A673 (cell line): ENCODE measurements at regions not wholly inside any gene's neighbourhood (a gene's known extent, or its start where the extent isn't known, plus 50 kb on each side); places are given as distances from the start of the nearest gene placed in this dataset.

Source experiments
- BruUV-seq: library from RNA; stranded (reverse); fragments of 400-500 nt; replicated peaks from 2 replicates; lab custom pipeline; 2021; lab: Mats Ljungman, UMichigan
- CTCF ChIA-PET: fragments of 300-600 bp; sonication (Branson Sonifier 250); formaldehyde crosslinking; loops from one replicate; lab custom pipeline; 2022; ENCODE audit warnings: antibody characterized with exemption; lab: Charles Lee
- POLR2A ChIA-PET: fragments of 300-600 bp; sonication (Branson Sonifier 250); formaldehyde crosslinking; loops from one replicate; lab custom pipeline; 2022; ENCODE audit warnings: antibody characterized with exemption; ENCODE audit not compliant: low non-redundant PET; lab: Charles Lee
- DNase-seq: peaks from one replicate; pipeline ENCODE4 v3.0.0-alpha.2; 2015; ENCODE audit warnings: low spot score
- H3K27ac ChIP-seq: fragments of 200-600 bp; sonication (generic); 2 replicates; pipeline ENCODE4 v1.5.1; 2016; ENCODE audit warnings: mixed run types, low read depth, mild to moderate bottlenecking, mixed read lengths, antibody characterized with exemption, low read length; ENCODE audit not compliant: poor library complexity, severe bottlenecking
- H3K27me3 ChIP-seq: fragments of 200-600 bp; sonication (generic); replicated peaks from 2 replicates; pipeline ENCODE4 v1.6.1; 2017; ENCODE audit warnings: mixed run types, low read depth, mild to moderate bottlenecking, mixed read lengths, antibody characterized with exemption, low read length; ENCODE audit not compliant: insufficient read depth, poor library complexity
- H3K36me3 ChIP-seq: fragments of 200-600 bp; sonication (generic); 2 replicates; pipeline ENCODE4 v1.6.1; 2016; ENCODE audit warnings: mixed run types, mild to moderate bottlenecking, mixed read lengths, antibody characterized with exemption, low read length; ENCODE audit not compliant: insufficient read depth, poor library complexity, severe bottlenecking
- H3K4me1 ChIP-seq: fragments of 200-600 bp; sonication (generic); 2 replicates; pipeline ENCODE4 v1.6.1; 2017; ENCODE audit warnings: mixed run types, mild to moderate bottlenecking, mixed read lengths, antibody characterized with exemption, low read length; ENCODE audit not compliant: insufficient read depth, poor library complexity, severe bottlenecking
- H3K4me3 ChIP-seq: fragments of 200-600 bp; sonication (generic); 2 replicates; pipeline ENCODE4 v1.5.1; 2016; ENCODE audit warnings: low read depth, mixed run types, mild to moderate bottlenecking, mixed read lengths, low read length; ENCODE audit not compliant: poor library complexity, severe bottlenecking
- H3K9me3 ChIP-seq: fragments of 200-600 bp; sonication (generic); 2 replicates; pipeline ENCODE4 v1.6.1; 2016; ENCODE audit warnings: mixed run types, low read depth, mild to moderate bottlenecking, mixed read lengths, antibody characterized with exemption, low read length; ENCODE audit not compliant: poor library complexity, severe bottlenecking
- EZH2 ChIP-seq: fragments of 200-600 bp; sonication (generic); IDR thresholded peaks from 2 replicates; pipeline ENCODE4 v1.6.1; 2017; ENCODE audit warnings: borderline replicate concordance, low read depth, mild to moderate bottlenecking, mixed read lengths, antibody characterized with exemption, low read length; ENCODE audit not compliant: poor library complexity, severe bottlenecking
- intact Hi-C: fragments of 100-400 bp; cut with micrococcal nuclease; formaldehyde crosslinking; loops from one replicate; pipeline ENCODE4 v1.10.0; 2022; ENCODE audit not compliant: unreplicated experiment
- TF ChIP-seq, protein P1 (sequence below): fragments of 300-800, 200-600 bp; sonication (generic); conservative IDR thresholded peaks from 2 replicates; pipeline ENCODE4 v1.5.1; 2017; ENCODE audit warnings: low read depth, mild to moderate bottlenecking, antibody characterized with exemption, low read length, moderate library complexity, mixed read lengths

- Histone ChIP-seq H3K36me3 (no peaks in the 10 kb centered on the region), H3K9me3 (no peaks in the 10 kb centered on the region), H3K4me1 (peaks cover 8% of the 10 kb centered on the region), H3K4me3 (no peak overlapping the region), H3K27me3 (no peaks in the 10 kb centered on the region), H3K27ac (no peak overlapping the region)
- intact Hi-C loops = loop anchor here (1.0 to 10.0 kb wide), 3 partner anchors 137 to 332 kb away; no protein-coding TSS in a partner anchor
- no TSS peak for BruUV-seq
- ChIA-PET CTCF (interaction anchor here (0.6 to 1.0 kb wide), 2 partner anchors 133 to 1181 kb away, joined by 3 to 4 read pairs; no protein-coding TSS in a partner anchor), POLR2A (no interaction called here)
- TF ChIP-seq EZH2 = no peak
- TF ChIP-seq, protein P1, sequence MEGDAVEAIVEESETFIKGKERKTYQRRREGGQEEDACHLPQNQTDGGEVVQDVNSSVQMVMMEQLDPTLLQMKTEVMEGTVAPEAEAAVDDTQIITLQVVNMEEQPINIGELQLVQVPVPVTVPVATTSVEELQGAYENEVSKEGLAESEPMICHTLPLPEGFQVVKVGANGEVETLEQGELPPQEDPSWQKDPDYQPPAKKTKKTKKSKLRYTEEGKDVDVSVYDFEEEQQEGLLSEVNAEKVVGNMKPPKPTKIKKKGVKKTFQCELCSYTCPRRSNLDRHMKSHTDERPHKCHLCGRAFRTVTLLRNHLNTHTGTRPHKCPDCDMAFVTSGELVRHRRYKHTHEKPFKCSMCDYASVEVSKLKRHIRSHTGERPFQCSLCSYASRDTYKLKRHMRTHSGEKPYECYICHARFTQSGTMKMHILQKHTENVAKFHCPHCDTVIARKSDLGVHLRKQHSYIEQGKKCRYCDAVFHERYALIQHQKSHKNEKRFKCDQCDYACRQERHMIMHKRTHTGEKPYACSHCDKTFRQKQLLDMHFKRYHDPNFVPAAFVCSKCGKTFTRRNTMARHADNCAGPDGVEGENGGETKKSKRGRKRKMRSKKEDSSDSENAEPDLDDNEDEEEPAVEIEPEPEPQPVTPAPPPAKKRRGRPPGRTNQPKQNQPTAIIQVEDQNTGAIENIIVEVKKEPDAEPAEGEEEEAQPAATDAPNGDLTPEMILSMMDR = no peak
- no peak for DNase-seq
These were observed 61.7 kb upstream of the USP24 start for GRCh38 chr1:55276671-55277376.

DNA sequence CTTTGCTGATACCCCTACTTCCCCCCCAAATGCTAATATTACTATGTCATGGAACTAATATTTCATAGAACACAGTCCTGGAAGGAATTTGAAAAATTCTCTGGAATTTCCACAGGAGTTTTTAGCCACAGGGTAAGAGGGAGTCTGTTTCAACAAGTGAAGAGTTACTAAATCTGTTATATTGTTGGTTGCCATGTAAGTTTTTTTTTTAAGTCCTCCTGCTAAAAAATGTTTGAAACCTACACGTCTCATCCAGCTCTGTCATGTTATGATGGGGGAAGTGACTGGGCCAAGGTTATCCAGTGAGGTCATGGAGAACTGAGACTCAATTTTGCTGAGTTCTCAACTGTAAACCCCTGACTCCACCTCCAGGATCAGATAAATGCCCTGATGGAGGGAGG lies 60.8 kb upstream of the USP24 start:
- intact Hi-C loops = loop anchor here (2.0 to 10.0 kb wide), 2 partner anchors 205 to 331 kb away; no protein-coding TSS in a partner anchor
- TF ChIP-seq EZH2 = no peak
- TF ChIP-seq, protein P1 = no peak
- H3K9me3 ChIP-seq = no peaks in the 10 kb centered on the region
- BruUV-seq = no TSS peak
- no peak overlapping the region for H3K27ac ChIP-seq
- H3K4me1 ChIP-seq = peaks cover 8% of the 10 kb centered on the region
- ChIA-PET POLR2A (no interaction called here), CTCF (no interaction called here)
- no peak for DNase-seq
- H3K27me3 ChIP-seq = no peaks in the 10 kb centered on the region
- H3K36me3 ChIP-seq = no peaks in the 10 kb centered on the region
- no peak overlapping the region for H3K4me3 ChIP-seq

- no peaks in the 10 kb centered on the region for H3K36me3 ChIP-seq
- peaks cover 8% of the 10 kb centered on the region for H3K4me1 ChIP-seq
- ChIA-PET POLR2A (no interaction called here), CTCF (no interaction called here)
- TF ChIP-seq, protein P1 = no peak
- no peak for TF ChIP-seq EZH2
- no peak overlapping the region for H3K4me3 ChIP-seq
- no peak overlapping the region for H3K27ac ChIP-seq
- no peaks in the 10 kb centered on the region for H3K27me3 ChIP-seq
- no peaks in the 10 kb centered on the region for H3K9me3 ChIP-seq
- DNase-seq = no peak
- BruUV-seq = no TSS peak
- intact Hi-C loops = loop anchor here (10.0 kb wide), 1 partner anchor 330 kb away; no protein-coding TSS in a partner anchor
These were observed 60.1 kb upstream of the USP24 start for GRCh38 chr1:55275151-55275748.
